OCI-LY1 (cell line): ENCODE measurements at regions not wholly inside any gene's neighbourhood (a gene's known extent, or its start where the extent isn't known, plus 50 kb on each side); places are given as distances from the start of the nearest gene placed in this dataset.

Source experiments
- EZH2 ChIP-seq: fragments of 200-600 bp; sonication (generic), shearing (Covaris generic); IDR thresholded peaks from 2 replicates; pipeline ENCODE4 v1.8.0; 2017; ENCODE audit warnings: borderline replicate concordance, mixed run types, mild to moderate bottlenecking, antibody characterized with exemption, low read length, moderate library complexity, mixed read lengths
- TF ChIP-seq, protein P1 (sequence below): fragments of 200-600 bp; sonication (generic), shearing (Covaris generic); IDR thresholded peaks from 2 replicates; pipeline ENCODE4 v1.5.1; 2017; ENCODE audit warnings: mild to moderate bottlenecking, antibody characterized with exemption, low read length, moderate library complexity, mixed read lengths

DNA sequence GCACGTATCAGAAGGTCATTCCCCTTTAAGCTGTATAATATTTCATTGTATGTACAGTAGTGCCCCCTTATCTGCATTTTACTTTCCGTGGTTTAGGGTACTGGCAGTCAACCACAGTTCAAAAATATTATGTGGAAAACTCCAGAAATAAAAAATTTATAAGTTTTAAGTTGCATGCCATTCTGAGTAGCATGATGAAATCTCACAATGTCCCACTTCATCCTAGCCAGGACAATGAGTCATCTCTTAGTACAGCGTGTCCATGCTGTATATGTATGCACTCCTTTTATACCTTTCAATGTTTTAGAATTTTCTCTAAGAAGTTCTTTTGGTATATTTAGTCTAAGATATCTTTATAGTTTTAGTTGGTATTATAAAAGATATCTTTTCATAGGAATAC is 115.0 kb upstream of the HAND1 start:
- TF ChIP-seq, protein P1, sequence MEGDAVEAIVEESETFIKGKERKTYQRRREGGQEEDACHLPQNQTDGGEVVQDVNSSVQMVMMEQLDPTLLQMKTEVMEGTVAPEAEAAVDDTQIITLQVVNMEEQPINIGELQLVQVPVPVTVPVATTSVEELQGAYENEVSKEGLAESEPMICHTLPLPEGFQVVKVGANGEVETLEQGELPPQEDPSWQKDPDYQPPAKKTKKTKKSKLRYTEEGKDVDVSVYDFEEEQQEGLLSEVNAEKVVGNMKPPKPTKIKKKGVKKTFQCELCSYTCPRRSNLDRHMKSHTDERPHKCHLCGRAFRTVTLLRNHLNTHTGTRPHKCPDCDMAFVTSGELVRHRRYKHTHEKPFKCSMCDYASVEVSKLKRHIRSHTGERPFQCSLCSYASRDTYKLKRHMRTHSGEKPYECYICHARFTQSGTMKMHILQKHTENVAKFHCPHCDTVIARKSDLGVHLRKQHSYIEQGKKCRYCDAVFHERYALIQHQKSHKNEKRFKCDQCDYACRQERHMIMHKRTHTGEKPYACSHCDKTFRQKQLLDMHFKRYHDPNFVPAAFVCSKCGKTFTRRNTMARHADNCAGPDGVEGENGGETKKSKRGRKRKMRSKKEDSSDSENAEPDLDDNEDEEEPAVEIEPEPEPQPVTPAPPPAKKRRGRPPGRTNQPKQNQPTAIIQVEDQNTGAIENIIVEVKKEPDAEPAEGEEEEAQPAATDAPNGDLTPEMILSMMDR: no peak
- no peak for TF ChIP-seq EZH2
